ENCODE measurements at regions not wholly inside any gene's neighbourhood (a gene's known extent, or its start where the extent isn't known, plus 50 kb on each side); places are given as distances from the start of the nearest gene placed in this dataset.
"Not testable (repeated sequence)": the region's sequence is repeated elsewhere in the genome, so short reads cannot be mapped to it uniquely, and the experiment has no call there.

DNA sequence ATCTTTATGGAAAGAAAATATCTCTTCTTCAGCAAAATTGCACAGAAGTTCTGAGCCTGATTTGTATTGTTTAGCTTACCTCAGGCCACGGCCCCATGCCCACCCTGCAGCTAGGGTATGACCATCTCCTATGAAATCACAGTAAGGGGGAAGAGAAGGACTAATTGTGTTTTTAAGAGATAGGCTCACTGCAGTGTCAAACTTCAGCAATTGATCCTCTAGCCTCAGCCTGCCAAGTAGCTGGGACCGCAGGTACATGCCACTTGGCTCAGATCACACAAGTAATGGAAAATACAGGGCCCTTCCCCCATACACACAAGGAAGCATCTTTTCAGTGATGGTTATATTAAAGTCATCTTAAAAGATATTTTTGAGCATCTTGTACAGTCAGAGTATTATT is 60.0 kb downstream of the DMAC1 start:
- DNase-seq (ENCODE audit: low read depth in 2 of 2): no peak

DNA sequence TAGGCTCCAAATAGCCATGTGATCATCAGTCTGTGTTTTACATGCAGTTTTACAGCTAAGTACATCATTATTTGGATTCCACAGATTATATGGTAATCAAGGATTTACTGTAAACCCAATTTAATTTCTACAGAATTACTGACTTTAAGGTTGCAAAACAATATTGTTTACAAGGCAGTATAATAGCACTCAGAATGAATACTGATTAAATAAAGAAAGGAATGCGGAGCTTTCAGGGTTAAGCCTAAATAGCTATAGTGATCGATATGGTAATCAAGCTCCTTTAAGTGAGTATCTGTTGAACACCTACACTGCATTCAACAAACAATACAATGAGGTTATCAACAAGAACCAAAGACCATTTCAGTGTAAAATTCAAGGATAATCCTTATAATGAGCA is 64.3 kb downstream of the DMAC1 start:
- DNase-seq (ENCODE audit: low read depth in 2 of 2): no peak

DNA sequence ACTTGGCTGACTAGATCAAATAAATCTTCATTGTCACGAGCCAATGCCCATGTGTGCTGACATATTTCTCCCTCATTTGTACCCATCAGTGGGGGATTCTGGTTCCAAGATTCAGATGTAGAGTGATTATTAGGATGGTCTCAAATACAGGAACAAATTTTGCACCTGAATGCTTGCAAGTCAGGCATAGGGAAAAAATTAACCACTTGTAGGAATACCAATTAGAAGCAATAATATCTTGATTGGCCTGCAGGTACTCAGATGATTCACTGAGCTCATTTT is 69.5 kb downstream of the DMAC1 start:
- no peak for DNase-seq (ENCODE audit: low read depth in 2 of 2)

DNA sequence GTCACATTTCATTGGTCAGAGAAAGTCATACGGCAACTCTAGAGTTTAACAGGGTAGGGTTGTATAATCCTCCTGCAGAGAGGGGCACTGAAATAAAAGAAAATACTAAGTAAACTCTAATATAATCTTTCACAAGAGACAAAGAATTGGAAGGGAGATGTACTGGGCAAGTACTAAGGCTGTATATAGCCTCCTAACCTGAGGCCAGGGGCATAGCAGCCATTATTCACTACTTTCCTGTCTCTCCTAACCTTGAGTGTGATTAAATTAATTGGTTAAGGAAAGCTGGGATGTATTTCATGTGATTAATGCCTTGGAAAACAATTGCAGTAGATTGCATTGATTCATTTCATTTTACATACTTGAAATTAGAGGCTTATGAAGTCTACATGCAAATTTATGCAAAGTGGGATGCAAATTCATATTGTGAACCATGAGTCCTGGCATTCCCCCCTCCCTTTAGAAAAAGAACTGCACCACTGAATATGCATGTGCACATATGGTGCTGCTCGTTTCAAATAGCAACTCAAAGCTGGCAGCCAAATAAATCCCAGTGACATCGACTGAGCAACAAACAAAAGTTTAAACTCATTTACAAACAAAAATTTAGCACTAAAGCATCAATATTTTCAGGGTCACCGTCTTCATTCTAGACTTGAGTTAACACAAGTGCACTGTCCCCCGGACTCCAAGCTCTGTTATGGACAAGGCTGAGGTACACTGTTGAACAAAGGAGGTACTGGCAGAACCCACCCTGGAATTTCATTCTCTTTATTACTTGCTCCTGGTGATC is 70.0 kb downstream of the DMAC1 start:
- no peak for DNase-seq (ENCODE audit: low read depth in 2 of 2)

DNA sequence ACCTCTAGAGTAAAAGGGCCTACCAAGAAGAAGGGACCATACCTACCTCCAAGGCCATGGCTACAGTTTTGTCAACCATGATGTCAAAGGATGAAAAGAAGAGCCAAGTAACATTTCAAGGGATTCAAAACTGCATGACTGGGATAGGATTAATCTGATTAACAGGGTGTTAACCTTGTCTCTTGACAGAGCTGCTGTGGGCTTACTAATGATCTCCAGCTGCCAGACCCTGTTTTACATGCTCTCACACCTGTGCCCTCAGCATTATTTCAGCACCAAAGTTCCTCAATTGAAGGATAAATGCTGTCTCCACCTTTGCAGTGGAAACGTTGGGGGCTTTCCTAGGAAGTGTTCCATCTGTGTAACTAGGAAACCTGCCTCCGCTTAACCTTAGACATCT is 78.3 kb downstream of the DMAC1 start:
- DNase-seq (ENCODE audit: low read depth in 2 of 2): no peak

DNA sequence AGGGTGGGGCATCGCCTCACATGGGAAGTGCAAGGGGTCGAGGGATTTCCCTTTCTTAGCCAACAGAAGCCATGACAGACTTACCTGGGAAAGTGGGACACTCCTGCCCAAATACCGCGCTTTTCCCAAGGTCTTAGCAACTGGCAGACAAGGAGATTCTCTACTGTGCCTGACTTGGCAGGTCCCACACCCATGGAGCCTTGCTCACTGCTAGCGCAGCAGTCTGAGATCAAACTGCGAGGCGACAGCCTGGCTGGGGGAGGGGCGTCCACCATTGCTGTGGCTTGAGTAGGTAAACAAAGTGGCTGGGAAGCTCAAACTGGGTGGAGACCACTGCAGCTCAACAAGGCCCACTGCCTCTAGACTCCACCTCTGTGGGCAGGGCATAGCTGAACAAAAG is 86.5 kb downstream of the DMAC1 start:
- DNase-seq (ENCODE audit: low read depth in 2 of 2): not testable (repeated sequence)

DNA sequence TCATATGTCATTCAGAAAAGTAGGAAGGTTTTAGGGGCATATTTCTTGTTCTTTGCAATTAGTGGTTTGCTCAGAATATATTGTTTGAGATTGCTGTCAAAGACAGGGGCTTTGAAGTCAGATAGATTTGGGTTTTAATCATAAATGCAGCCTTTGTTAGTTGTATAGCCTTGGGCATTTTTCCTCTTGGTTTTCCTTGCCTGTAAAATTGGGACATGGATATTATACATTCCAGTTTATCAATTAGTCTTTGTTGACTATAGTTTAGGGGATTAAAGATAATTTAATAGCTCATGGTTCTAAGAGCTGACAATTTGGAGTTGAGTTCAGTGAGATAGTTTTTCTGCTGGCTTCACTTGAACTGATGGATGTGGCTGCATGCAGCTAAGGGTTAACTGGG is 88.9 kb downstream of the DMAC1 start:
- no peak for DNase-seq (ENCODE audit: low read depth in 2 of 2)

DNA sequence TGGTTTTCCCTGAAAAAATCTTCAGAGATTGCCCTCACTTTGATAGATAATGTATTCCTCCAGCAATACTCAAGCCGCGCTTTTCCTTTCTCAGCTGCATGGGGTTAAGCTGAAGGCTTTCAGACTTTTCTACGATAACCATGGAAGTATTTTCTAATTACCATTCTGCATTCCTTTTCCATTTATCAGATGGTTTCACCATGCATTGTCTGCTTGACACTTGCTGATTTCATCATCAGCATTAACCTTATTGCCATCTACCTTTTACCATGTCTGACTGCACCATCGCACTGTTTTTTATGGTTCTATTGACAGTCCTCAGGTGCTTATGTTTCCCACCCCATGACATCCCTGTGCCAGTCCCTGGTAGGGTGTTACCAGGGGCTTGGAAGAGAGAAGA is 91.6 kb downstream of the DMAC1 start:
- no peak for DNase-seq (ENCODE audit: low read depth in 2 of 2)

DNA sequence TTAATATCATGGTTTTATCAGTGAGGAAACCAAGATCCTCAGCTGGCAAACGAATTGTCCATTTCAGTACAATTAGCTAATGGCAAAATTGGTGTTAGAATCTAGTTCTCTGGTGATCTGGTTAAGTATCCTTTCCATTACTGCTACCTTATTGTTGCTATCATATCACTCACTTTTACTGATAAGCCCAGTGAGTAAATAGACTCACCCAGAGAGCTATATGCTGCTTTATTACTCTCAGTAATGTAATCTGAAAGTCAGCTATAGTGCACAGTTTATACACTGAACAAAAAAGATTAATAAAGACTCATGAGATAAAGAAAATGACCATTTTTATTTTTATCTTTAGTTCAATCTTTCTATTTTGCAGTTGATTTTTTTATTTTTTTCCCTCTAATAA is 95.0 kb downstream of the DMAC1 start:
- DNase-seq (ENCODE audit: low read depth in 2 of 2): no peak

DNA sequence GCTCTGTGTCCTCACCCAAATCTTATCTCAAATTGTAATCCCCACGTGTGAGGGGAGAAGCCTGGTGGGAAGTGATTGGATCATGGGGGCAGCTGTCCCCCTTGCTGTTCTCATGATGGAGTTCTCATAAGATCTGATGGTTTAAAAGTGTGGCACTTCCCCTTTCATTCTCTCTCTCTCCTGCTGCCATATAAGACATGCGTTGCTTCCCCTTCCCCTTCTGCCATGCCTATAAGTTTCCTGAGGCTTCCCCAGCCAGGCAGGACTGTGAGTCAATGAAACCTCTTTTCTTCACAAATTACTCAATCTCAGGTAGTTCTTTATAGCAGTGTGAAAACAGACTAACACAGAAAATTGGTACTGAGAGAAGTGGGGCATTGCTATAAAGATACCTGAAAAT is 107.7 kb downstream of the DMAC1 start:
- no peak for DNase-seq (ENCODE audit: low read depth in 2 of 2)

DNA sequence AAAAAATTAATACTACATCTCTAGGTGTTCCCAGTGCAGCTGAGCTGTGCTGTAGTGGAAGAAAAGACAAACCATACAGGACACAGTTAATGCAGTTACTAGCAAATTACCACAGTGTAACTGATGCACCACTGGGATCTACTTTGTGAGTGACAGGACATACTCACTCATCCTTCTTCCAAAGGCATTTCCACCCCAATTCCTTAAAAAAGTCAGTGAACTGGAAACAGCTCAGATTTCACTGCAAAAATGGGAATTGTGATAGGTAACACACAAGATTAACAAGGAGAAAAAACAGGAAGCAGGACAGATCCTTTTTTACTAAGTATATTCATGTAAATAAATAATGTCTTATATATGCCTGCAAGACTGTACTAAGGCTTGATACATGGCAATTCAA is 109.6 kb downstream of the DMAC1 start:
- DNase-seq (ENCODE audit: low read depth in 2 of 2): no peak

DNA sequence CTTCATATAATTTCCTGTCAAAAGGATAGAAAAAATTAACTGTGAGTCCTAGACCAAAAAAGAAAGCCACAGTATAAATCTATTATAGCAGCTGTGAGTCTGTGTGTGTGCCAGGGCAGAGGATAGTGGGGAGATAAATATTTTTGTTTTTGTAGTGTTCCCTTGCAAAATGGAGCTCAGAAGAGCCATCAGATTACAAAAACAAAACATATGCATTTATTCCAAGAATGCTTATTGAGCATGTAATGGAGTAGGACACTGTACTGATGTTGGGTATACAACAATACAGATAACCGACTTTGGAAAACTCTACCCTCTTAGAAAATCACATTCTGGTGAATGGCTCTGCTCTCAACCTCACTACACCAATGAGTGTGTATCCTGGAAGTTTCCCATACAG is 111.0 kb downstream of the DMAC1 start:
- DNase-seq (ENCODE audit: low read depth in 2 of 2): no peak

DNA sequence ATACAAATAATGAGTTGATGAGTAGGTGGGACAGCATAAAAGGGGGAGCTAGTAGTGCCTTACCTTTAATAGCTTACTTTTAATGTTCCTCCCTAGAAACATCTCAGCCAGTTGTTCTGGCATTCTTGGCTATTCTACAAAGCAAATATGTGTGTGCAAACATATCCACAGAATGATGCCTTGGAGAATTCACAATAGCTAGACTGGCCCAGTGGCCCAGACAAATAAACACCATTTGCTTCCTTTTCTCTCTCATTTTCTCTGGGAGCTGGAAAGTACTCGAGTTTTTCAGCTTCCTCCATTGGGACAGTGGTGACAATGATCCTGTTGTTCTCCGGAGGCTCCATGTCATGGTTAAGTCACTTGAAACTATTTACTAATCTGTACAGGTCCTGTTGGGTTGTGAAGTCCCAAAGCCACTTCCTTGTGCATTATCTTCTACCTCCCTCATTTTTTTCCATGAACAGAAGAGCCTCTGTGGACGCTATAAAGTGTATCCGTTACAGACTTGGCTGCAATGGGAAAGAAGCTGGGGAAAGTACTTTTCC is 122.9 kb downstream of the DMAC1 start:
- no peak for DNase-seq (ENCODE audit: low read depth in 2 of 2)

DNA sequence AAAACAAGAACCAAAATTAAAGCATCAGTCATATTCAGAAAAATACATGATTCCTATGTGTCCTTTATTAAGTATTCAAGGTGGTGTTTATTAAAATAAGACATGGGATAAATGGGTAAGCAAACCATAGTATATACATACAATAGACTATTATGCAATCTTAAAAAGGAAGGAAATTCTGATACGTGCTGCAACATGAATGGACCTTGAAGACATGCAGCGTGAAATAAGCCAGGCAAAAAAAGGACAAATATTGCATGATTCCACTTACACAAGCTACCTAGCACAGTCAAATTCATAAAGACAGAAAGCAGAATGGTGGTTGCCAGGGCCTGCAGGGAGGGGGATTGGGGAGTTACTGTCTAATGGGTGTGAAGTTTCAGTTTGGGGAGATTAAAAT is 127.7 kb downstream of the DMAC1 start:
- no peak for DNase-seq (ENCODE audit: low read depth in 2 of 2)

DNA sequence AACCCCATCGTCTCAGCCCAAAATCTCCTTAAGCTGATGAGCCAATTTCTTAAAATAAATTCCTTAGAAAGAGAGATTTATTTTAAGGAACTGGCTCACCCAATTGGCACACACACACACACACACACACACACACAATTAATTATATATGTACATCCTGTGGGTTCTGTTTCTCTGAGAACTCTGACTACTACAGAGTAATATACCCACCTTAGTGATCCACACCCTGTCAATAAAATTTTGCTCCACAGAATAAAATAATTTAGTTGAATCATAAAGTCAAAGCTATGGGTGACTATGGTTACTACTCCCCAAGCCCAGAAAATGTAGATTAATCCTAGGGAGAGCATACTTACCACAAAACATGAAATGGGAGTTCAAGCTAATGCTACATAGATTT is 131.0 kb downstream of the DMAC1 start:
- no peak for DNase-seq (ENCODE audit: low read depth in 2 of 2)

DNA sequence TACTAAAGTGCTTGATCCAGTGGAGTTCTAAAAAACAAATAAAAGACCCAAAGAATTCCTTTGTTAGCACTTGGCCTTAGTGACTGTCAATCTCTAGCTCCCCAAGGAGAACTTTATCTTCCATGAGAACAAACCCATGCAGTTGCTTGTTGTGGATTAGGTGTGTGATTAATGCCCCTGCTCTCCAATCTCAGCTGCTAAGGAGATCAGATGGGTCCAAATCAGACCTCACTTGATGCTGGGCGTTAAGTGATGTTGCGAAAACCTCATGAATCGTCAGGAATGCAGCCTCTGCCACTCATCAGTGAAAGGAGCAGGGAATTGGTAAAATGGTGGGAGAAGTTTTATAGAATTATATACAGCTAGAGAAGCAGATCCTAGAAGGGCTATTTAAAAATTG is 133.7 kb downstream of the DMAC1 start:
- no peak for DNase-seq (ENCODE audit: low read depth in 2 of 2)

DNA sequence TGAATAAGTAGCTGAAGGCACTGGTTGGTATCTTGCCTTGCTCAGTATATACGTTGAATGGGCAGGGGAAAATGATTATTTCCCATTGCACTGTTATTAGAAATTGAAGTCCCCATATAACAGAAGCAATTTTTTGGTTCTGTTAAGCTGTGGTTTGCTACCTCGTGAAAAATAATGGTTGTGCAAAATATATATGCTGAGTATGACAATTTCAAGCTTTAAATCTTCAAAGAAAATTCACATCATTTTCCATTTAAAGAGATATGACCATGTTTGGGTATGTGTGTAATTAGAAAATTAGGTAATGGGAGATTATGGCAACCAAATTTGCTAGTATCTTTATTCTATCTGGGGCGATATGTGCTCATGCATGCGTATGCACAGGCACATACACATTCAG is 139.8 kb downstream of the DMAC1 start:
- no peak for DNase-seq (ENCODE audit: low read depth in 2 of 2)

DNA sequence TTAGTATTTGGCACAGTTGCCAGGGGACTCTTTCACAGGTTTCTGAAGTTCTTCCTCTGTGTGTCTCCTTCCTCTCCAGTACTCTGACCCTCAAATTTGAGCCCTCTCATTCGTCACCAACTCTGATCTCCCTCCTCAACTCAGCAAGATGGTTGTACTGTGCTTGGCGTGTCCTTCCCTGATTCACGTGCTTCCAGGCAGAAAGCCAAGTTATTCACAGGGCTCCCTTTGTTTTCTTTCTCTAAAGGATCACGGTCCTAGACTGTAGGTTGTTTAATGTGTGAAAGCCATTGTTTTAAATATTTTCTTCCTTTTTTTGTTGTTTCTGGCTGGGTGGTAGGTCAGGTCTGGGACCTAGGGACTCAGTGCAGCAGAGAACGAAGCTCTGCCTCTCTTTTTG is 142.9 kb downstream of the DMAC1 start:
- DNase-seq (ENCODE audit: low read depth in 2 of 2): no peak

DNA sequence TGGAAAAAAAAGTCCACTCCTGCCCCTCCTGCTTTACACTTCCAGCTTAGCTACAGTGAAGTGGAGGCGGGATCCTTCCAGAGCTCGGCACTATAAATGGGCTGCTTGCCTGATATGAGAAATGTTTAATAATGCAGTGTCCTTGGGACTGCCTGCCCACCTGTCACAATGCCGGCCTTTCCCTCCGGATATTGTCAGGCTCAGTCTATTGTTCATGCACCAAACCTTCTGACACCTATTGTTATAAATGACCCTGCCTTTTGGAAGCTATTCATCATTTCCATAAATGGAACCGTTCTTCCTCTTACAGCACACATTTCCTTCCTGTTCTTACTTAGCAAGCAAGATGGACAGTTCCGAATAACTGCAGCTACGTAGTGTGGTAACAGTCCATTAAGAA is 146.3 kb downstream of the DMAC1 start:
- no peak for DNase-seq (ENCODE audit: low read depth in 2 of 2)

DNA sequence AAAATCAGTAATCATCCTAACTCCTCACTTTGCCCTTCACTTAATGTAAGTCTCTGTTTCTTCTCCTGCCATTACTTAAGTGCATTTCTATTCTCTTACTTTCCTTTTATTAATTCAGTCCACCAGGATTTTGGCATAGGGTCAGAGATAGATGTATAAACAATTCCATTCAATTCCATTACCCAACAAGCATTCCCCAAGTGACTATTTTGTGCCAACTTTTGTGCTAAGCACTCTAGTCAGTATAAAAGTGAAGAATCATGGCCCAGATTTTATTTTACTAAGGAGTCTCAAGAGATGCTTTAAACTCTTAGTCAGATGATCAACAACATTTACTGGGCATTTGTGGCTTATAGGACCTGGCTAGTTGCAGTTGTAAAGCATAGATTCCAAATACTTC is 159.3 kb downstream of the DMAC1 start:
- no peak for DNase-seq (ENCODE audit: low read depth in 2 of 2)

DNA sequence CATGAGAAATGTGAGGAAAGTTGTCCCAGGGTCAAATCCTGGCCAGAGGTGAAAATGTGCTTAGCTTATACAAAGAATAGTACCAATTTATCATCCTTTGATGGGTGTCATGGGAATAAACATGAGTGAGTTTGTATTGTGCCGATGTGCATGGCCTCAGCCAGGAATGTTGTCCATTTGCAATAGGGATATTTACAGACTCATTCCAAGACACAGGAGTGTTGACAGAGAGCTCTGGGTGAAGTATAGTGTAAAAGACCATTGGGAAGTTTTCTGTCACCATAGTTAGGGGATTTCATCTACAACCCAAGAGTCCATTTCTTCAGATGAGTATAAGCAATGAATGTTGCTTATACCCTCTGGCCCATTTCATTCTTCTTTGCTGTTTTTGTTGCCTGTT is 160.1 kb downstream of the DMAC1 start:
- DNase-seq (ENCODE audit: low read depth in 2 of 2): no peak

DNA sequence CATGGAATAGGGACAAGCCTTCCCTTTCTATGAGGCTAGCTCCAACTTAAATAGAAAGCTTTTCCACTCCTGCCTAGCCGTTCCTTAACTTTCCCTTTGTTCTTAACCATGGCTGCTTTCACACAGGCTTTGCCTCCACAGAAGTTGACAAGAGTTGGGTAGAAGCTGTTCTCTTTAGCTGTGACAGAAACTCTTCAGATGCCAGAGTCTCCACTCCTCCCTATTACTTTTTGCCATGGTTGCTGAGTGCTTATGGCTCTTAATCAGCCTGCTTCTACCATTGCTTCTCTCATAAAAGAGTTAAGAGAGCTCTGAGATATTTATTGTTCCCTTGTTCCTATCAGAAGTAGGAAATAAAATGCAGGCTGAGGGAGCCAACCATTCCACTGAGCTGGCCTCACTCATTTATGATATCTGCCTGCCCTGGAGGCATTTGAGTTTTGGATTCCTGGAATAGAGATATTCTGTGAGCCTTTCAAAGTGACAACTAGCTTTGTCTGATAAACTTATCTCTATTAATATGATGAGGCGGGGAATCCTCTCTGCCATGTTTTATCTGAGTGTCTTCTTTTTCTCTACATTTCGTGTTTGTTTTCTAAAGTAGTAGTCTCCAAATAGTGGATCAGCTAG is 162.6 kb downstream of the DMAC1 start:
- DNase-seq (ENCODE audit: low read depth in 2 of 2): no peak

DNA sequence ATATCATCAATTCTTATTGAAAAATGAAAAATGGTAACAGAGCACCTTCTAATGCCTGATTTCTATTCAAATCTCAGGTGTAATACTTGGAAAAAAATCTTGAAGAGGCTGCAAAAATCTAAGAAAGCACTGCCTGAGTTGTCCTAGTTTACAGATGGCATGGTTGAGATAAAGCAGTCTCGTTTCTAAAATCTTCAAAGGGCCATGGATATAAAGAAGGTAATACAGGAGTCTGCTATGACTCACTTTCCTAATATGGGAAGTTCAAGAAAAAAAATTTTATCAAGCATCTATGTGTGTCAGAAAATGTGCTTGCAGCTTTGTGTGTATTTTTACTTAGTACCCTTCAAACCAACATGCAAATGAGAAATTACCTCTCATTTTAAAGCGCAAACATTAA is 163.3 kb downstream of the DMAC1 start:
- no peak for DNase-seq (ENCODE audit: low read depth in 2 of 2)

DNA sequence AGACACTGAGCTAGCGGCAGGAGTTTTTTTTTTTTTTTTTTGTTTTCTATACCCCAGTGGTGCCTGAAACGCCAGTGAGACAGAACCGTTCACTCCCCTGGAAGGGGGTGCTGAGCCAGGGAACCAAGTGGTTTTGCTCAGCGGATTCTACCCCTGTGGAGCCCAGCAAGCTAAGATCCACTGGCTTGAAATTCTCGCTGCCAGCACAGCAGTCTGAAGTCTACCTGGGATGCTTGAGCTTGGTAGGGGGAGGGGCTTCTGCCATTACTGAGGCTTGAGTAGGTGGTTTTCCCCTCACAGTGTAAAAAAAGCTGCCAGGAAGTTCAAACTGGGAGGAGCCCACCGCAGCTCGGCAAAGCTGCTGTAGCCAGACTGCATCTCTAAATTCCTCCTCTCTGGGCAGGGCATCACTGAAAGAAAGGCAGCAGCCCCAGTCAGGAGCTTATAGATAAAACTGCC is 173.0 kb downstream of the DMAC1 start:
- DNase-seq (ENCODE audit: low read depth in 2 of 2): peak in 1 of 2 donors; percentile 4
